ENCODE measurements at regions not wholly inside any gene's neighbourhood (a gene's known extent, or its start where the extent isn't known, plus 50 kb on each side); places are given as distances from the start of the nearest gene placed in this dataset.

DNA sequence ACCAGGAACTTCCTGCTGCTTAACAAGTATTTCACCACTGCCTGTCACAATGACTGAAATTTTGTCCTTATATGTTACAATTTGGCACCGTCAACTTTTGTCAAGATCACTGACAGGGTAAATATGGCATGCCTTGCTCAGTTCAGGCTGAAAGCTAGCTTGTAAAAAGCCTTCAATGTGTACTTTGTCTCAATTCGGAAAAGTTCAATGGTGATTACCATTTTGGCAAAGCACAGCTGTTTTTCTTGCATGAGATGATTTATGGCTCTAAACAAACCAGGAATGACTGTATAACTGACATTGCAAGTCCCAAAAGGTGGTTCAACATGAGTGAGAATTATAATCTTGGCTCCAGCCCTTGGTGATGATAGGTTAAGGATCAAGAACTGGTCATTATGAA is 1255.2 kb downstream of the CNTNAP5 start:
- TF ChIP-seq TP53 (CRISPR knock-in tag; IDR thresholded peaks at IDR 0.05) = no peak
- TF ChIP-seq, protein P1, sequence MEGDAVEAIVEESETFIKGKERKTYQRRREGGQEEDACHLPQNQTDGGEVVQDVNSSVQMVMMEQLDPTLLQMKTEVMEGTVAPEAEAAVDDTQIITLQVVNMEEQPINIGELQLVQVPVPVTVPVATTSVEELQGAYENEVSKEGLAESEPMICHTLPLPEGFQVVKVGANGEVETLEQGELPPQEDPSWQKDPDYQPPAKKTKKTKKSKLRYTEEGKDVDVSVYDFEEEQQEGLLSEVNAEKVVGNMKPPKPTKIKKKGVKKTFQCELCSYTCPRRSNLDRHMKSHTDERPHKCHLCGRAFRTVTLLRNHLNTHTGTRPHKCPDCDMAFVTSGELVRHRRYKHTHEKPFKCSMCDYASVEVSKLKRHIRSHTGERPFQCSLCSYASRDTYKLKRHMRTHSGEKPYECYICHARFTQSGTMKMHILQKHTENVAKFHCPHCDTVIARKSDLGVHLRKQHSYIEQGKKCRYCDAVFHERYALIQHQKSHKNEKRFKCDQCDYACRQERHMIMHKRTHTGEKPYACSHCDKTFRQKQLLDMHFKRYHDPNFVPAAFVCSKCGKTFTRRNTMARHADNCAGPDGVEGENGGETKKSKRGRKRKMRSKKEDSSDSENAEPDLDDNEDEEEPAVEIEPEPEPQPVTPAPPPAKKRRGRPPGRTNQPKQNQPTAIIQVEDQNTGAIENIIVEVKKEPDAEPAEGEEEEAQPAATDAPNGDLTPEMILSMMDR (IDR thresholded peaks at IDR 0.05) = no peak
- no peak for TF ChIP-seq MLX (CRISPR knock-in tag; IDR thresholded peaks at IDR 0.05)
- no peak for TF ChIP-seq JUN (CRISPR knock-in tag; IDR thresholded peaks at IDR 0.05)
- no peak for TF ChIP-seq ZBTB21 (CRISPR knock-in tag; IDR thresholded peaks at IDR 0.05; ENCODE audit: borderline replicate concordance)
- no peak for TF ChIP-seq NFE2L1 (CRISPR knock-in tag; IDR thresholded peaks at IDR 0.05)
- TF ChIP-seq TCF7 (CRISPR knock-in tag; IDR thresholded peaks at IDR 0.05; ENCODE audit: low read depth) = no peak
- TF ChIP-seq ELF4 (CRISPR knock-in tag; IDR thresholded peaks at IDR 0.05; ENCODE audit: low read depth) = no peak
- no peak for TF ChIP-seq MAX (CRISPR knock-in tag; IDR thresholded peaks at IDR 0.05)
- no peak for TF ChIP-seq ZNF219 (CRISPR knock-in tag; IDR thresholded peaks at IDR 0.05; ENCODE audit: borderline replicate concordance)
- TF ChIP-seq NR2C2 (CRISPR knock-in tag; IDR thresholded peaks at IDR 0.05) = no peak

Measured in WTC11 (cell line).